Hepatocyte (in vitro differentiated cells): ENCODE measurements at regions not wholly inside any gene's neighbourhood (a gene's known extent, or its start where the extent isn't known, plus 50 kb on each side); places are given as distances from the start of the nearest gene placed in this dataset.

Experiments used
- CTCF ChIP-seq: fragments of 200-600 bp; sonication (generic); IDR thresholded peaks from 2 replicates; pipeline ENCODE4 v1.5.1; 2016; ENCODE audit warnings: antibody characterized with exemption, mild to moderate bottlenecking; ENCODE audit not compliant: poor library complexity
- EZH2phosphoT487 ChIP-seq: fragments of 200-600 bp; sonication (generic); IDR thresholded peaks from one replicate; pipeline ENCODE4 v1.6.1; 2018; ENCODE audit warnings: antibody characterized with exemption, mild to moderate bottlenecking, low read depth, moderate library complexity; ENCODE audit not compliant: unreplicated experiment, severe bottlenecking

- TF ChIP-seq CTCF (no peak), EZH2phosphoT487 (no peak)
Observed at GRCh38 chr18:78406743-78407465, 572.7 kb upstream of the SALL3 start.
